ENCODE measurements at regions not wholly inside any gene's neighbourhood (a gene's known extent, or its start where the extent isn't known, plus 50 kb on each side); places are given as distances from the start of the nearest gene placed in this dataset.
"Not testable (repeated sequence)": the region's sequence is repeated elsewhere in the genome, so short reads cannot be mapped to it uniquely, and the experiment has no call there.

DNA sequence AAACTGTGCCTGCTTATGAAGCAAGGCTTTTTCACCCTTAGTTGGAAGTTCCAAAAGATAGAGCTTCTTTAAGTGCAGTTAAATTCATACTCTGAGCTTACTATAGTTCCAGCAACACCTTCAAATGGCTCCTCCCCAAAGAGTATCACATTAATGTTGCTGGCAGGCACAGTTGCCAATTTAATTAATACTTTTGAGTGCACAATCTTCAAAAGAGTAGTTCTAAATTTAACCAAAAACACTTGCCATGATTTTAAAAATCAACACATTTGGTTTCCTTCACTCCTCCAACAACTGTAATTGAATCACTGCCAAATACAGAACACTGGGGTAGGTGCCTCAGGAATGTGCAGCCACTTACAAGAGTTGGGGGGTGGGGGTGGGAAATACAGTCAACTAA lies 150.6 kb upstream of the UBE2E3 start:
- H3K27me3 ChIP-seq (ENCODE audit: control insufficient read depth, insufficient read depth, low read length) = no peaks in the 10 kb centered on the region
- no peak overlapping the region for H3K9ac ChIP-seq (ENCODE audit: low read depth, low read length)
- no peaks in the 10 kb centered on the region for H3K9me3 ChIP-seq (ENCODE audit: control insufficient read depth, insufficient read depth, low read length)
- H3K4me1 ChIP-seq (ENCODE audit: control insufficient read depth, insufficient read depth, low read length) = no peaks in the 10 kb centered on the region
- H3K27ac ChIP-seq (ENCODE audit: low read depth, low read length) = no peak overlapping the region
- H3K36me3 ChIP-seq (ENCODE audit: control insufficient read depth, insufficient read depth, low read length) = no peaks in the 10 kb centered on the region
- H3K4me3 ChIP-seq (ENCODE audit: low read depth, low read length) = no peak overlapping the region

DNA sequence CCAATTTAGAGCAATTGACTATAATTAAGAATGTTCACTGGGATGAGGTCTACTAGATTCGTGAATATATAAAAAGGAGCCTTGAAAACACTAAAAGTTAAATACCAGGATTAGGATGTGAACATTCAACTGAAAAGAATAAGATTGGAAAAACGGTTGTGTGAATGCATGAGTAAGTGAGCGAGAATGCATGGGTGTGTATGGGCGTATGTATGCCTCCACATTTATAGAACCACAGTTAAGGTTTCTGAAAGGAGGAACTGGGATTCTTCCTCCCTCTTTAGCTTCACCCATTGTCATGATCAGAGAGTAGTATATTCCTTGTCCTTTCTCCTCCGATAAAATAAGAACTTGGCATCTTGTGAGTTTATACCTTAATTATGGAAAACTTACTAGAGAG lies 151.1 kb upstream of the UBE2E3 start:
- Histone ChIP-seq H3K27me3 (ENCODE audit: control insufficient read depth, insufficient read depth, low read length) (no peaks in the 10 kb centered on the region), H3K9me3 (ENCODE audit: control insufficient read depth, insufficient read depth, low read length) (no peaks in the 10 kb centered on the region), H3K27ac (ENCODE audit: low read depth, low read length) (no peak overlapping the region)

DNA sequence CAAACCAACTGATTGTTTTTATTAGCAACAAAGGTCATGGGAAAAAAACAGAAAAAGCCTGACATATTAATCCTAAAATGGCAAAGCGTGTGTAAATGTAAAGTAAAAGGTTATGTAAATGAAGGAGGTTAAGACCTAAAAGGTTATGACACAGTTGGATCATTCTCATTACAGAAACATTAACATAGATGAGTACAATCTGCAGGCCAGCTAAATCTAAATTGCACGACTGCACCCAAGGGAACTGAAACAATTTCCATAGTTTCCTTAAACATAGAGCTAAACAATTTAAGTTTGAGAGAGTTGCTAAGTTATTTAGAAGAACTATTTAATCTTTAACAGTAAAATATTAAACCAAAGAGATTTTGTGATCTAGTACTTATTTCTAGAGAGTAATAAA lies 151.6 kb upstream of the UBE2E3 start:
- no peaks in the 10 kb centered on the region for H3K27me3 ChIP-seq (ENCODE audit: control insufficient read depth, insufficient read depth, low read length)
- H3K27ac ChIP-seq (ENCODE audit: low read depth, low read length) = no peak overlapping the region
- no peaks in the 10 kb centered on the region for H3K9me3 ChIP-seq (ENCODE audit: control insufficient read depth, insufficient read depth, low read length)
- no peaks in the 10 kb centered on the region for H3K36me3 ChIP-seq (ENCODE audit: control insufficient read depth, insufficient read depth, low read length)
- no peak overlapping the region for H3K4me3 ChIP-seq (ENCODE audit: low read depth, low read length)
- H3K9ac ChIP-seq (ENCODE audit: low read depth, low read length) = no peak overlapping the region
- no peaks in the 10 kb centered on the region for H3K4me1 ChIP-seq (ENCODE audit: control insufficient read depth, insufficient read depth, low read length)

More for the DNA sequence above, 151.1 kb upstream of the UBE2E3 start:
- Histone ChIP-seq H3K9ac (ENCODE audit: low read depth, low read length) (no peak overlapping the region), H3K4me3 (ENCODE audit: low read depth, low read length) (no peak overlapping the region), H3K36me3 (ENCODE audit: control insufficient read depth, insufficient read depth, low read length) (no peaks in the 10 kb centered on the region), H3K4me1 (ENCODE audit: control insufficient read depth, insufficient read depth, low read length) (no peaks in the 10 kb centered on the region)

DNA sequence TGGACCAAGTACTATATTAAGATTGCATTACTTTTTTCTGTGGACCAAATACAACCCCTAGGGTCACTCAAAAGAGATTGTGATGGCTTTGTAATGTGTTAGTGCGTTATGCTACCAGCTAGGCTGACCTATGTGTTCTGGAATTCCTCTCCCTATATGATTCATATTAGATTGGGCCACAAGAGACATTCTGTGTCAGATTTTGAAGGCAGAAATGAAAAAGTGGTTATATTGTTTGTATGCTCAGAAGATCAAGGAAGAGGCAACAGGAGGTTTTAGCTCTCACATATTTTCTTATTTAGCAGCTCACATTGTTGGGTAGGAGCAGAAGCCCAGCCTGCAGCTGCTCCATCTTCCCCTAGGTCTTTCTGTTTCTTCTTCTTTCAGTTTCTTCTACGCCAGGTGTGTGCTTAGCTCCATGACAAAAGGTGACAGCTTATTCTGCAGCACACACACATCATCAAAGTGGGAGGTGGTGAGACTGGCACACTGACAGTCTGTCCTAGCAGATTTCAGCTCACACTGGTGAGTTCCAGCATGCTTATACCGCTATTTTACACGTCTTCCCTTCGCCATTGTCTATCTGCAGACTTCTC lies 156.8 kb upstream of the UBE2E3 start:
- H3K9me3 ChIP-seq (ENCODE audit: control insufficient read depth, insufficient read depth, low read length) = no peaks in the 10 kb centered on the region
- H3K4me3 ChIP-seq (ENCODE audit: low read depth, low read length) = no peak overlapping the region
- H3K36me3 ChIP-seq (ENCODE audit: control insufficient read depth, insufficient read depth, low read length) = no peaks in the 10 kb centered on the region
- no peaks in the 10 kb centered on the region for H3K27me3 ChIP-seq (ENCODE audit: control insufficient read depth, insufficient read depth, low read length)
- H3K9ac ChIP-seq (ENCODE audit: low read depth, low read length) = no peak overlapping the region
- no peaks in the 10 kb centered on the region for H3K4me1 ChIP-seq (ENCODE audit: control insufficient read depth, insufficient read depth, low read length)
- no peak overlapping the region for H3K27ac ChIP-seq (ENCODE audit: low read depth, low read length)

DNA sequence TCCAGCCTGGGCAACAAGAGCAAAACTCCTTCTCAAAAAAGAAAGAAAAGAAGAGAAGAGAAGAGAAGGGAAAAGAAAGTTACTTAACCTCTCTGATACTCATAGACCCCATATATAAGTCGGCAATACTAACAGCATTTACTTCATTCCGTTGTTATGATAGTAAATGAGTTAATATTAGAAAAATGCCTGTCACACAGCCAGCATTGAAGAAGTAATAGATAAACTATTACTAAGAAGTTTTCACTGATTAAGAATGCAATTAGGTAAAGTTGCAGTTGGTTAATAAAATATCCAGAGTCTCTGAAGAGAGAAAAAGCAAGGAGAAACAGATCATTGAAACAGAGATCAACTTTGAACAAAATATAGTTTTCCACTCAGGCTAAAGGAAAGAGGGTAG lies 161.3 kb upstream of the UBE2E3 start:
- no peak overlapping the region for H3K27ac ChIP-seq (ENCODE audit: low read depth, low read length)
- no peaks in the 10 kb centered on the region for H3K4me1 ChIP-seq (ENCODE audit: control insufficient read depth, insufficient read depth, low read length)
- no peak overlapping the region for H3K9ac ChIP-seq (ENCODE audit: low read depth, low read length)
- H3K36me3 ChIP-seq (ENCODE audit: control insufficient read depth, insufficient read depth, low read length) = no peaks in the 10 kb centered on the region
- no peaks in the 10 kb centered on the region for H3K27me3 ChIP-seq (ENCODE audit: control insufficient read depth, insufficient read depth, low read length)
- H3K9me3 ChIP-seq (ENCODE audit: control insufficient read depth, insufficient read depth, low read length) = 0 out of 2 replicates have a peak, but pooled peaks cover 6% of the 10 kb centered on the region
- no peak overlapping the region for H3K4me3 ChIP-seq (ENCODE audit: low read depth, low read length)

DNA sequence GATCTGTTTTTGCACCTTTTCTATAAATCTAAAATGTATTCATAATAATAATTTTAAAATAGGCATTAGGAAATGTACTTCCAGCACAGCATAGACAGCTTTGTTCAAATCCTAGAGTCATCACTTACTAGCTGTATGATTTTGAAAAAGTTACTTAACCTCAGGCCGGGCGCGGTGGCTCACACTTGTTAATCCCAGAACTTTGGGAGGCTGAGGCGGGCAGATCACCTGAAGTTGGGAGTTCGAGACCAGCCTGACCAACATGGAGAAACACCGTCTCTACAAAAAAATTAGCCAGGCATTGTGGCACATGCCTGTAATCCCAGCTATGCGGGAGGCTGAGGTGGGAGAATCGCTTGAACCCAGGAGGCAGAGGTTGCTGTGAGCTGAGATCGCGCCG lies 161.7 kb upstream of the UBE2E3 start:
- H3K4me1 ChIP-seq (ENCODE audit: control insufficient read depth, insufficient read depth, low read length); H3K36me3 ChIP-seq (ENCODE audit: control insufficient read depth, insufficient read depth, low read length); H3K4me3 ChIP-seq (ENCODE audit: low read depth, low read length); H3K9me3 ChIP-seq (ENCODE audit: control insufficient read depth, insufficient read depth, low read length); H3K27me3 ChIP-seq (ENCODE audit: control insufficient read depth, insufficient read depth, low read length); H3K9ac ChIP-seq (ENCODE audit: low read depth, low read length); H3K27ac ChIP-seq (ENCODE audit: low read depth, low read length): not testable (repeated sequence)

GRCh38 chr2:180799141-180799540 lies 181.3 kb upstream of the UBE2E3 start:
- Histone ChIP-seq H3K9ac (ENCODE audit: low read depth, low read length) (no peak overlapping the region), H3K27ac (ENCODE audit: low read depth, low read length) (no peak overlapping the region), H3K9me3 (ENCODE audit: control insufficient read depth, insufficient read depth, low read length) (no peaks in the 10 kb centered on the region), H3K4me3 (ENCODE audit: low read depth, low read length) (no peak overlapping the region), H3K36me3 (ENCODE audit: control insufficient read depth, insufficient read depth, low read length) (no peaks in the 10 kb centered on the region), H3K27me3 (ENCODE audit: control insufficient read depth, insufficient read depth, low read length) (no peaks in the 10 kb centered on the region), H3K4me1 (ENCODE audit: control insufficient read depth, insufficient read depth, low read length) (no peaks in the 10 kb centered on the region)

DNA sequence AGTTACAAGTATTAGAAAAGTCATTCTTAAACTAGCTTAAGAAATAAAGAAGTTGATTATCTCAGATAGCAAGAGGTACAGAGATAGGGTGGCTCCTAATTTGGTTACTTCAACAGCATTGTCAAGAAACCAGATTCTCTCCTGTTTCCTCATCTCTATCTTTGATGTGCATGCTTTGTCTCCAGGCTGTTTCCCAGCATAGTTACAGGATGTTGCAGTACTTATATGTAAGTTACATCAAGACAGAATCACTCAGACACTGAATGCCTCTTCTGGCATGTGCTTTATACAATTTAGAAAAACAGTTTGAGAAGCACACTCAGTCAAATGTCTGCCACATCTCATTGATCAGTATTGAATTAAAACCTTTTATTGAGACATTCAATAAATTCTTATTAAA lies 189.5 kb upstream of the UBE2E3 start:
- Histone ChIP-seq H3K9me3 (ENCODE audit: control insufficient read depth, insufficient read depth, low read length) (no peaks in the 10 kb centered on the region), H3K4me3 (ENCODE audit: low read depth, low read length) (no peak overlapping the region)

DNA sequence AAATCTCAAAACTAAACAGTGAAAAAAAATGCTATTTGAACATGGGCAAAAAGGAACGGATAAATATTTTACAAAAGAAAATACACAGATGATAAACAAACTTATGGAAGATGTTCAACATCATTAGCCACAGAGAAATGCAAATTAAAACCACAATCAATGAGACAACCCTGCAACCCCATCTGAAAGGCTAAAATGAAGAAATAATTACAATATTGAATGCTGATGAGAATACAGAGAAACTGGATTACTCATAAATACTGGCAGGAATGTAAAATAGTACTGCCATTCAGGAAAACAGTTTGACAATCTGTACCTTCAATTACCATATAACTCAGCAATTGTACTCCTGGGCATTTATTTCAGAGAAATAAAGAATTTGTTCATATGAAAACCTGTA lies 193.1 kb upstream of the UBE2E3 start:
- no peak overlapping the region for H3K4me3 ChIP-seq (ENCODE audit: low read depth, low read length)
- no peaks in the 10 kb centered on the region for H3K36me3 ChIP-seq (ENCODE audit: control insufficient read depth, insufficient read depth, low read length)
- no peaks in the 10 kb centered on the region for H3K9me3 ChIP-seq (ENCODE audit: control insufficient read depth, insufficient read depth, low read length)
- no peak overlapping the region for H3K9ac ChIP-seq (ENCODE audit: low read depth, low read length)
- no peak overlapping the region for H3K27ac ChIP-seq (ENCODE audit: low read depth, low read length)
- no peaks in the 10 kb centered on the region for H3K4me1 ChIP-seq (ENCODE audit: control insufficient read depth, insufficient read depth, low read length)
- H3K27me3 ChIP-seq (ENCODE audit: control insufficient read depth, insufficient read depth, low read length) = no peaks in the 10 kb centered on the region

More for the DNA sequence above, 189.5 kb upstream of the UBE2E3 start:
- Histone ChIP-seq H3K27ac (ENCODE audit: low read depth, low read length) (no peak overlapping the region), H3K36me3 (ENCODE audit: control insufficient read depth, insufficient read depth, low read length) (no peaks in the 10 kb centered on the region), H3K9ac (ENCODE audit: low read depth, low read length) (no peak overlapping the region), H3K4me1 (ENCODE audit: control insufficient read depth, insufficient read depth, low read length) (no peaks in the 10 kb centered on the region), H3K27me3 (ENCODE audit: control insufficient read depth, insufficient read depth, low read length) (no peaks in the 10 kb centered on the region)

GRCh38 chr2:180781276-180781675 lies 199.1 kb upstream of the UBE2E3 start:
- Histone ChIP-seq H3K4me1 (ENCODE audit: control insufficient read depth, insufficient read depth, low read length) (peaks cover 9% of the 10 kb centered on the region), H3K9me3 (ENCODE audit: control insufficient read depth, insufficient read depth, low read length) (no peaks in the 10 kb centered on the region), H3K4me3 (ENCODE audit: low read depth, low read length) (no peak overlapping the region), H3K9ac (ENCODE audit: low read depth, low read length) (no peak overlapping the region), H3K27me3 (ENCODE audit: control insufficient read depth, insufficient read depth, low read length) (no peaks in the 10 kb centered on the region), H3K36me3 (ENCODE audit: control insufficient read depth, insufficient read depth, low read length) (no peaks in the 10 kb centered on the region), H3K27ac (ENCODE audit: low read depth, low read length) (no peak overlapping the region)

DNA sequence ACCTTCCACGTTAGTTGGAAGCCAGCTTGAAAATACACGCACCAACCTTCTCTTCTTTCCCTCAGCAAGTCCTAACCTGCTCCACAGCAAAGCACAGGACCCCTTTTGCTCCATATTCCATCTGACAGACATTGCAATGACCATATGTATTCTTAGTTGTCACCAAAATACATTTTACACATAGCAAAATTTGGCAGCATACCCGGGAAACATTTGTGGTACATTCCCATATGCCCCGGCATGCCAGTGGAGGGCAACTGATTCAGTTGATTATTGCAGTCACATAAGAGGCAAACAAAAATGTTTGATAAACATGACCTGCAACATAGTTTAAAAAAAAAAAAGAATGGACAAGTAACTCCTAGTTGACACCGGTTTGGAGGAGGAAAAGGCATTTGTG lies 202.1 kb upstream of the UBE2E3 start:
- Histone ChIP-seq H3K9me3 (ENCODE audit: control insufficient read depth, insufficient read depth, low read length) (no peaks in the 10 kb centered on the region), H3K9ac (ENCODE audit: low read depth, low read length) (no peak overlapping the region), H3K27ac (ENCODE audit: low read depth, low read length) (no peak overlapping the region), H3K4me3 (ENCODE audit: low read depth, low read length) (no peak overlapping the region), H3K4me1 (ENCODE audit: control insufficient read depth, insufficient read depth, low read length) (peaks cover 9% of the 10 kb centered on the region), H3K27me3 (ENCODE audit: control insufficient read depth, insufficient read depth, low read length) (no peaks in the 10 kb centered on the region), H3K36me3 (ENCODE audit: control insufficient read depth, insufficient read depth, low read length) (no peaks in the 10 kb centered on the region)

- Histone ChIP-seq H3K4me1 (ENCODE audit: control insufficient read depth, insufficient read depth, low read length) (peaks cover 9% of the 10 kb centered on the region), H3K27ac (ENCODE audit: low read depth, low read length) (no peak overlapping the region), H3K9ac (ENCODE audit: low read depth, low read length) (no peak overlapping the region), H3K27me3 (ENCODE audit: control insufficient read depth, insufficient read depth, low read length) (no peaks in the 10 kb centered on the region), H3K4me3 (ENCODE audit: low read depth, low read length) (no peak overlapping the region), H3K9me3 (ENCODE audit: control insufficient read depth, insufficient read depth, low read length) (no peaks in the 10 kb centered on the region), H3K36me3 (ENCODE audit: control insufficient read depth, insufficient read depth, low read length) (no peaks in the 10 kb centered on the region)
These were observed 203.5 kb upstream of the UBE2E3 start for GRCh38 chr2:180776921-180777320.

Measured in HUES48 (cell line).